DOHH2 (cell line): ENCODE measurements at regions not wholly inside any gene's neighbourhood (a gene's known extent, or its start where the extent isn't known, plus 50 kb on each side); places are given as distances from the start of the nearest gene placed in this dataset.
A peak's percentile ranks its signal among the peaks of the same experiment; 100 is the strongest.

Source experiments
- H3F3A ChIP-seq: fragments of 200-600 bp; sonication (generic), shearing (Covaris generic); 2 replicates; pipeline ENCODE4 v1.6.0; 2016; ENCODE audit warnings: antibody characterized with exemption, mild to moderate bottlenecking; ENCODE audit not compliant: control insufficient read depth, insufficient read depth
- H3K27ac ChIP-seq: fragments of 200-600 bp; sonication (generic); 2 replicates; pipeline ENCODE4 v1.5.1; 2014; ENCODE audit warnings: low read depth, mild to moderate bottlenecking, low read length, moderate library complexity
- H3K27me3 ChIP-seq: fragments of 200-600 bp; sonication (generic); 2 replicates; pipeline ENCODE4 v1.6.1; 2014; ENCODE audit warnings: mild to moderate bottlenecking, low read length, mixed read lengths; ENCODE audit not compliant: control insufficient read depth
- H3K36me3 ChIP-seq: fragments of 200-600 bp; sonication (generic); 2 replicates; pipeline ENCODE4 v1.6.1; 2014; ENCODE audit warnings: mild to moderate bottlenecking, low read length, moderate library complexity, mixed read lengths; ENCODE audit not compliant: control insufficient read depth
- H3K4me1 ChIP-seq: fragments of 200-600 bp; sonication (generic); 2 replicates; pipeline ENCODE4 v1.6.1; 2014; ENCODE audit warnings: mild to moderate bottlenecking, low read length, mixed read lengths; ENCODE audit not compliant: control insufficient read depth
- H3K4me2 ChIP-seq: fragments of 200-600 bp; sonication (generic); 2 replicates; pipeline ENCODE4 v1.6.0; 2014; ENCODE audit warnings: mild to moderate bottlenecking, low read length, moderate library complexity
- H3K4me3 ChIP-seq: fragments of 200-600 bp; sonication (generic); 2 replicates; pipeline ENCODE4 v1.5.1; 2014; ENCODE audit warnings: mild to moderate bottlenecking, low read length, mixed read lengths
- H3K79me2 ChIP-seq: fragments of 200-600 bp; sonication (generic); 2 replicates; pipeline ENCODE4 v1.6.1; 2014; ENCODE audit warnings: mild to moderate bottlenecking, low read length, mixed read lengths; ENCODE audit not compliant: control insufficient read depth
- H3K9me2 ChIP-seq: fragments of 200-600 bp; sonication (generic); replicated peaks from 2 replicates; pipeline ENCODE4 v1.6.1; 2014; ENCODE audit warnings: mild to moderate bottlenecking, low read length, mixed read lengths; ENCODE audit not compliant: control insufficient read depth
- H3K9me3 ChIP-seq: fragments of 200-600 bp; sonication (generic); 2 replicates; pipeline ENCODE4 v1.6.1; 2014; ENCODE audit warnings: antibody characterized with exemption, low read length, mixed read lengths; ENCODE audit not compliant: control insufficient read depth, insufficient read depth
- H4K20me1 ChIP-seq: fragments of 200-600 bp; sonication (generic); 2 replicates; pipeline ENCODE4 v1.6.0; 2014; ENCODE audit warnings: low read depth, mild to moderate bottlenecking, antibody characterized with exemption, low read length, moderate library complexity; ENCODE audit not compliant: control insufficient read depth, insufficient read depth
- EZH2phosphoT487 ChIP-seq: fragments of 200-600 bp; sonication (generic); IDR thresholded peaks from 2 replicates; pipeline ENCODE4 v1.6.1; 2017; ENCODE audit warnings: borderline replicate concordance, mild to moderate bottlenecking, antibody characterized with exemption, low read length, moderate library complexity, mixed read lengths
- TF ChIP-seq, protein P1 (sequence below): fragments of 200-600 bp; sonication (generic); IDR thresholded peaks from one replicate; pipeline ENCODE4 v1.5.1; 2014; ENCODE audit warnings: antibody characterized with exemption, mild to moderate bottlenecking, low read depth, low read length; ENCODE audit not compliant: poor library complexity, severe bottlenecking

DNA sequence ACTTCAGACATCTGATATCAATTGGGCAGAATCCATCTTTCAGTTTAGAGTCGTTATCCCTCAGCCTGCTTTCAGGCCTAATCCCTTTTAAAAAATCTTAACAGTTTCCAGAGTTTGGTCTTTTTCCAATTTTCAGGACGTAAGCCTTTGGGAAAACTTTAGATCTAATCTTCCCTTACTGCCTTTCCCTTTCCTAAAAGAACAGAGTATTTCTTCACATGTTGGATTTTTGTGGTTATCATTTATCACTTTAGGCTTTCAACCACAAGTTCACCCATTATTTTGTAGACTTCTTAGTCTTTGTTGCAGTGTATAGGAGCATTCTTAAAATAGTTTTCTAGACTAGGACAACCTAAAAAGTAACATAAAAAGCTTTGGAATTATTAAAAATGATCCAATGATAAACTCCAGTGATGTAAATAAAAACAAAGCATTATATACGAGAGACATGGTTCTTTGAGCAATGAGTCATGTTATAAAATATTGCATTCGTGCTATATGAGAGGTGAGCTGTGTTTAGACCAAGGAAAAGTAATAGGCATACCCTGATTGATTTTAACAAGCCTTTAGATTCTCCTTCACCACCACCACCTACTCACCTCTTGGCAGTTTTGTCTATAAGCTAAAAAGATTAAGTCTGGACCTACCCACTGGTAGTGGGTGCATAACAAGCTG, 90.4 kb upstream of the MCHR2 start:
- Histone ChIP-seq H3K4me2 (no peak overlapping the region), H3K9me2 (no peaks in the 10 kb centered on the region), H3K79me2 (no peaks in the 10 kb centered on the region), H4K20me1 (no peaks in the 10 kb centered on the region), H3K27ac (no peak overlapping the region), H3K9me3 (no peaks in the 10 kb centered on the region), H3K36me3 (no peaks in the 10 kb centered on the region), H3K27me3 (no peaks in the 10 kb centered on the region), H3K4me1 (no peaks in the 10 kb centered on the region), H3K4me3 (no peak overlapping the region), H3F3A (no peaks in the 10 kb centered on the region)
- TF ChIP-seq EZH2phosphoT487, result no peak
- TF ChIP-seq, protein P1, sequence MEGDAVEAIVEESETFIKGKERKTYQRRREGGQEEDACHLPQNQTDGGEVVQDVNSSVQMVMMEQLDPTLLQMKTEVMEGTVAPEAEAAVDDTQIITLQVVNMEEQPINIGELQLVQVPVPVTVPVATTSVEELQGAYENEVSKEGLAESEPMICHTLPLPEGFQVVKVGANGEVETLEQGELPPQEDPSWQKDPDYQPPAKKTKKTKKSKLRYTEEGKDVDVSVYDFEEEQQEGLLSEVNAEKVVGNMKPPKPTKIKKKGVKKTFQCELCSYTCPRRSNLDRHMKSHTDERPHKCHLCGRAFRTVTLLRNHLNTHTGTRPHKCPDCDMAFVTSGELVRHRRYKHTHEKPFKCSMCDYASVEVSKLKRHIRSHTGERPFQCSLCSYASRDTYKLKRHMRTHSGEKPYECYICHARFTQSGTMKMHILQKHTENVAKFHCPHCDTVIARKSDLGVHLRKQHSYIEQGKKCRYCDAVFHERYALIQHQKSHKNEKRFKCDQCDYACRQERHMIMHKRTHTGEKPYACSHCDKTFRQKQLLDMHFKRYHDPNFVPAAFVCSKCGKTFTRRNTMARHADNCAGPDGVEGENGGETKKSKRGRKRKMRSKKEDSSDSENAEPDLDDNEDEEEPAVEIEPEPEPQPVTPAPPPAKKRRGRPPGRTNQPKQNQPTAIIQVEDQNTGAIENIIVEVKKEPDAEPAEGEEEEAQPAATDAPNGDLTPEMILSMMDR, result no peak

DNA sequence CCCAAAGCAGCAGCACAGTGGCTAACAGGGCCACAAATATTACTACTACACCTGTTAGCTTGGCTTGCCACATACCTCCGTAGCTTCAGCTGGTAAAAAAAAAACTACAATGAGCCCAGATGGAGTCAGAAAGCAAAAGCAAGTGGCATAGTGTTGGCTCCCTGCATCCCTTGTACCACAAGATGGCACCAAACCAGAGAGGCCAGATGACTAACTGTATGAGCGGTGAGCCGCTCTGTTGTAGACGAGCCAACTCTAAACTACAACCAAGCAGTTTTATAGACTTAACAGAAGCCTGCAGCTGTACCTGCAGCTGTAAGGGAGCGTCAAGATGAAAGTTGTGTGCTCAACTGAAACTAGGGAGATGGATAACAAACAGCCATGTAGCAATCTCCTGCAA, 84.5 kb upstream of the MCHR2 start:
- H3K27me3 ChIP-seq, result no peaks in the 10 kb centered on the region
- no peak overlapping the region for H3K27ac ChIP-seq
- H3K4me2 ChIP-seq, result no peak overlapping the region
- no peaks in the 10 kb centered on the region for H4K20me1 ChIP-seq
- H3F3A ChIP-seq, result no peaks in the 10 kb centered on the region
- H3K9me2 ChIP-seq, result no peaks in the 10 kb centered on the region
- no peaks in the 10 kb centered on the region for H3K79me2 ChIP-seq
- no peaks in the 10 kb centered on the region for H3K9me3 ChIP-seq
- no peak for TF ChIP-seq EZH2phosphoT487
- TF ChIP-seq, protein P1, result peak; percentile 36
- no peak overlapping the region for H3K4me3 ChIP-seq
- no peaks in the 10 kb centered on the region for H3K36me3 ChIP-seq
- H3K4me1 ChIP-seq, result no peaks in the 10 kb centered on the region

GRCh38 chr6:100065348-100065747, 71.3 kb upstream of the MCHR2 start:
- Histone ChIP-seq H3K4me1 (no peaks in the 10 kb centered on the region), H3K27me3 (no peaks in the 10 kb centered on the region), H3F3A (no peaks in the 10 kb centered on the region), H3K79me2 (no peaks in the 10 kb centered on the region), H4K20me1 (no peaks in the 10 kb centered on the region), H3K36me3 (no peaks in the 10 kb centered on the region), H3K9me2 (no peaks in the 10 kb centered on the region), H3K27ac (no peak overlapping the region), H3K9me3 (no peaks in the 10 kb centered on the region), H3K4me2 (no peak overlapping the region), H3K4me3 (no peak overlapping the region)
- no peak for TF ChIP-seq EZH2phosphoT487
- TF ChIP-seq, protein P1, result no peak
